K562 (cell line): ENCODE measurements at regions not wholly inside any gene's neighbourhood (a gene's known extent, or its start where the extent isn't known, plus 50 kb on each side); places are given as distances from the start of the nearest gene placed in this dataset.
"Not testable (repeated sequence)": the region's sequence is repeated elsewhere in the genome, so short reads cannot be mapped to it uniquely, and the experiment has no call there.

Experiments used
- BRCA1 ChIP-seq, 2 experiments: fragments of 450-650 bp in 1 of 2; sonication (generic) in 1 of 2; formaldehyde crosslinking in 1 of 2; IDR thresholded peaks; 2 replicates each; pipeline versions ENCODE4 v1.5.0 to v1.6.1; 2017 to 2020; ENCODE audit warnings: mild to moderate bottlenecking in 1 of 2, missing genetic modification reagents in 1 of 2
- BRF1 ChIP-seq: IDR thresholded peaks from 3 replicates; pipeline ENCODE4 v1.6.1; 2011; ENCODE audit warnings: borderline replicate concordance, mild to moderate bottlenecking; ENCODE audit not compliant: insufficient read length; ENCODE audit errors: extremely low read depth
- CTCF ChIP-seq, 3 experiments: IDR thresholded peaks in 2 of 3; conservative IDR thresholded peaks in 1 of 3; 2 replicates each; pipeline ENCODE4 v1.5.1; 2011 to 2012; ENCODE audit warnings: low read length in 3 of 3, mild to moderate bottlenecking in 3 of 3, control low read depth in 2 of 3, improper control_type of control experiment in 1 of 3, inconsistent platforms in 1 of 3, low read depth in 1 of 3, mixed read lengths in 1 of 3, moderate library complexity in 1 of 3; ENCODE audit not compliant: insufficient read depth in 2 of 3
- EZH2 ChIP-seq: IDR thresholded peaks from 2 replicates; pipeline ENCODE4 v1.6.1; 2012; ENCODE audit warnings: low read depth, mild to moderate bottlenecking, inconsistent platforms, low read length, borderline replicate concordance
- NR1H2 ChIP-seq: sonication (generic); formaldehyde crosslinking; IDR thresholded peaks from 2 replicates; pipeline ENCODE4 v1.4.0; 2020; ENCODE audit warnings: mild to moderate bottlenecking, missing genetic modification reagents
- RCOR1 ChIP-seq, 2 experiments: IDR thresholded peaks; 2 replicates each; pipeline ENCODE4 v1.6.1; 2012; ENCODE audit warnings: low read depth in 2 of 2, low read length in 2 of 2, borderline replicate concordance in 1 of 2, improper control_type of control experiment in 1 of 2
- SNAPC5 ChIP-seq: fragments of 250-450 bp; sonication (Bioruptor Pico); IDR thresholded peaks from 2 replicates; pipeline ENCODE4 v1.8.0; 2021; ENCODE audit warnings: moderate library complexity, mild to moderate bottlenecking, inconsistent platforms
- TBL1XR1 ChIP-seq, 2 experiments: IDR thresholded peaks; 2 replicates each; pipeline ENCODE4 v1.6.1; 2012; ENCODE audit warnings: improper control_type of control experiment in 2 of 2, low read length in 2 of 2, mild to moderate bottlenecking in 1 of 2
- U2AF2 ChIP-seq: fragments of 200-400 bp; formaldehyde crosslinking; optimal IDR thresholded peaks from 2 replicates; pipeline ENCODE3; 2017; ENCODE audit warnings: low read depth, mild to moderate bottlenecking, low read length

GRCh38 chr1:145538118-145538882 lies 69.5 kb upstream of the GPR89A start:
- TF ChIP-seq BRCA1 (IDR thresholded peaks at IDR 0.05); BRCA1 (CRISPR knock-in tag; IDR thresholded peaks at IDR 0.05); CTCF (IDR thresholded peaks at IDR 0.05 in 2 of 3, conservative IDR thresholded peaks at IDR 0.05 in 1 of 3; ENCODE audit: insufficient read depth in 2 of 3, low read depth in 1 of 3, low read length in 3 of 3); U2AF2; EZH2; SNAPC5 (CRISPR knock-in tag); NR1H2 (CRISPR knock-in tag); BRF1; RCOR1 (IDR thresholded peaks at IDR 0.05; ENCODE audit: borderline replicate concordance in 1 of 2, low read depth in 2 of 2, low read length in 2 of 2); TBL1XR1 (IDR thresholded peaks at IDR 0.05; ENCODE audit: low read length in 2 of 2): not testable (repeated sequence)
